MM.1S (cell line): ENCODE measurements at regions not wholly inside any gene's neighbourhood (a gene's known extent, or its start where the extent isn't known, plus 50 kb on each side); places are given as distances from the start of the nearest gene placed in this dataset.

ENCODE experiments used
- CTCF ChIP-seq: fragments of 300-600 bp; sonication (generic); IDR thresholded peaks from 2 replicates; pipeline ENCODE4 v1.5.1; 2016; ENCODE audit warnings: antibody characterized with exemption, low read length, mixed read lengths
- EZH2 ChIP-seq: fragments of 300-600 bp; sonication (generic); optimal IDR thresholded peaks from 2 replicates; pipeline ENCODE3; 2017; ENCODE audit warnings: low read depth, mild to moderate bottlenecking, antibody characterized with exemption, low read length, mixed read lengths
- EZH2phosphoT487 ChIP-seq: fragments of 300-600 bp; sonication (generic); IDR thresholded peaks from 2 replicates; pipeline ENCODE4 v1.6.1; 2018; ENCODE audit warnings: antibody characterized with exemption, low read length

- TF ChIP-seq CTCF (no peak), EZH2 (no peak), EZH2phosphoT487 (no peak)
These were observed 96.2 kb upstream of the IRF2BP2 start for GRCh38 chr1:234706199-234706598.
